Suprapubic skin (tissue), 4 donors: ENCODE measurements at regions not wholly inside any gene's neighbourhood (a gene's known extent, or its start where the extent isn't known, plus 50 kb on each side); places are given as distances from the start of the nearest gene placed in this dataset.

Experiments
- EP300 ChIP-seq: sonication (generic); formaldehyde crosslinking; IDR thresholded peaks from one replicate; pipeline ENCODE4 v1.6.1; 2017; ENCODE audit warnings: antibody characterized with exemption
- POLR2A ChIP-seq, 2 donors: fragments of 450-650 bp; IDR thresholded peaks; one replicate each; pipeline ENCODE4 v1.6.1; 2017; ENCODE audit warnings: antibody characterized with exemption in 2 of 2, mild to moderate bottlenecking in 2 of 2, moderate library complexity in 2 of 2
- POLR2AphosphoS5 ChIP-seq, 3 donors: sonication (generic); formaldehyde crosslinking; IDR thresholded peaks; one replicate each; pipeline ENCODE4 v1.6.1; 2017; ENCODE audit warnings: antibody characterized with exemption in 3 of 3
- TF ChIP-seq, protein P1 (sequence below), 2 donors: fragments of 200-600 bp in 1 of 2; fragments of 450-650 bp in 1 of 2; sonication (generic) in 1 of 2; IDR thresholded peaks; one replicate each; pipeline ENCODE4 v1.5.1; 2016 to 2019; ENCODE audit warnings: antibody characterized with exemption in 2 of 2, mild to moderate bottlenecking in 1 of 2, moderate library complexity in 1 of 2

DNA sequence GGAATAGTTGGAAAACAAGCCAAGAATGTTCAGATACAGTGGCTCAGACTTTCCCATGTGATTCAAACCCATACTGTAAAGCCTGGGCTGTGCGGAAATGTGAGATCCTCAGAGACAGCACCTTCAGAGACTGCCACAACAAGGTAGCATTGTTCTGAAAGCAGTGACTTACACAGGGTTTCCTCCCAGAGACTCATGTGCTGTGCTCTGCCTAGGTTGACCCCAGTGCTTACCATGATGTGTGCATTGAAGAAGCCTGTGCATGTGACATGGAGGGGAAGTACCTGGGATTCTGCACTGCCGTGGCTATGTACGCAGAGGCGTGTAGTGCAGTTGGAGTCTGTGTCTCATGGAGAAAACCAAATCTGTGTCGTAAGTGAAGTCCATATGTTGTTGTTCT is 219.4 kb downstream of the LRRK2 start:
- TF ChIP-seq EP300 (no peak), POLR2AphosphoS5 (IDR thresholded peaks at IDR 0.05) (no peak), POLR2A (IDR thresholded peaks at IDR 0.05) (no peak)
- TF ChIP-seq, protein P1, sequence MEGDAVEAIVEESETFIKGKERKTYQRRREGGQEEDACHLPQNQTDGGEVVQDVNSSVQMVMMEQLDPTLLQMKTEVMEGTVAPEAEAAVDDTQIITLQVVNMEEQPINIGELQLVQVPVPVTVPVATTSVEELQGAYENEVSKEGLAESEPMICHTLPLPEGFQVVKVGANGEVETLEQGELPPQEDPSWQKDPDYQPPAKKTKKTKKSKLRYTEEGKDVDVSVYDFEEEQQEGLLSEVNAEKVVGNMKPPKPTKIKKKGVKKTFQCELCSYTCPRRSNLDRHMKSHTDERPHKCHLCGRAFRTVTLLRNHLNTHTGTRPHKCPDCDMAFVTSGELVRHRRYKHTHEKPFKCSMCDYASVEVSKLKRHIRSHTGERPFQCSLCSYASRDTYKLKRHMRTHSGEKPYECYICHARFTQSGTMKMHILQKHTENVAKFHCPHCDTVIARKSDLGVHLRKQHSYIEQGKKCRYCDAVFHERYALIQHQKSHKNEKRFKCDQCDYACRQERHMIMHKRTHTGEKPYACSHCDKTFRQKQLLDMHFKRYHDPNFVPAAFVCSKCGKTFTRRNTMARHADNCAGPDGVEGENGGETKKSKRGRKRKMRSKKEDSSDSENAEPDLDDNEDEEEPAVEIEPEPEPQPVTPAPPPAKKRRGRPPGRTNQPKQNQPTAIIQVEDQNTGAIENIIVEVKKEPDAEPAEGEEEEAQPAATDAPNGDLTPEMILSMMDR (IDR thresholded peaks at IDR 0.05), result no peak
